Panc1 (cell line): ENCODE measurements at regions not wholly inside any gene's neighbourhood (a gene's known extent, or its start where the extent isn't known, plus 50 kb on each side); places are given as distances from the start of the nearest gene placed in this dataset.

Experiments used
- ATAC-seq: fragments of 200-7000 bp; cut with Tn5 transposase; 2 replicates; pipeline ENCODE4 v1.9.1; 2020; ENCODE audit warnings: mild to moderate bottlenecking, moderate library complexity
- BruUV-seq: library from RNA; stranded (reverse); fragments of 400-500 nt; replicated peaks from 2 replicates; lab custom pipeline; 2021; lab: Mats Ljungman, UMichigan
- CTCF ChIA-PET: fragments of 300-600 bp; sonication (Branson Sonifier 250); formaldehyde crosslinking; loops from one replicate; lab custom pipeline; 2022; ENCODE audit warnings: antibody characterized with exemption; lab: Charles Lee
- POLR2A ChIA-PET: fragments of 300-600 bp; sonication (Branson Sonifier 250); formaldehyde crosslinking; loops from one replicate; lab custom pipeline; 2022; ENCODE audit warnings: antibody characterized with exemption; lab: Charles Lee
- DNase-seq: peaks from one replicate; pipeline ENCODE4 v3.0.0-alpha.2; 2010; ENCODE audit warnings: low read depth, low spot score
- H3K27ac ChIP-seq: 2 replicates; pipeline ENCODE4 v1.5.1; 2011; ENCODE audit warnings: mild to moderate bottlenecking, low read length, inconsistent platforms
- H3K27me3 ChIP-seq: fragments of 200-500 bp; sonication (Bioruptor generic); 2 replicates; pipeline ENCODE4 v1.6.0; 2014; ENCODE audit warnings: low read length, inconsistent platforms; ENCODE audit not compliant: control insufficient read depth, insufficient read depth
- H3K36me3 ChIP-seq: fragments of 200-500 bp; sonication (Bioruptor generic); 2 replicates; pipeline ENCODE4 v1.5.1; 2014; ENCODE audit warnings: inconsistent platforms, mild to moderate bottlenecking, low read length, moderate library complexity; ENCODE audit not compliant: control insufficient read depth, insufficient read depth
- H3K4me1 ChIP-seq: 2 replicates; pipeline ENCODE4 v1.5.1; 2011; ENCODE audit warnings: inconsistent platforms, mild to moderate bottlenecking, low read length, moderate library complexity; ENCODE audit not compliant: control insufficient read depth, insufficient read depth
- H3K4me3 ChIP-seq, 2 experiments: 2 replicates each; pipeline ENCODE4 v1.5.1; 2011 to 2012; ENCODE audit warnings: low read depth in 2 of 2, low read length in 2 of 2, mild to moderate bottlenecking in 2 of 2, inconsistent platforms in 1 of 2, moderate library complexity in 1 of 2
- H3K9me3 ChIP-seq: fragments of 200-500 bp; sonication (Bioruptor generic); 2 replicates; pipeline ENCODE4 v1.5.1; 2014; ENCODE audit warnings: low read depth, mild to moderate bottlenecking, inconsistent platforms, low read length, moderate library complexity; ENCODE audit not compliant: control insufficient read depth, insufficient read depth
- CTCF ChIP-seq: fragments of 450-650 bp; IDR thresholded peaks from 2 replicates; pipeline ENCODE4 v1.5.1; 2017; ENCODE audit warnings: mild to moderate bottlenecking
- POLR2AphosphoS5 ChIP-seq: IDR thresholded peaks from 2 replicates; pipeline ENCODE4 v1.6.1; 2012; ENCODE audit warnings: mild to moderate bottlenecking, low read depth, low read length, moderate library complexity
- SIN3A ChIP-seq: IDR thresholded peaks from 2 replicates; pipeline ENCODE4 v1.6.1; 2012; ENCODE audit warnings: low read depth, mild to moderate bottlenecking, low read length, moderate library complexity, borderline replicate concordance; ENCODE audit not compliant: insufficient read depth
- TCF7L2 ChIP-seq: IDR thresholded peaks from 2 replicates; pipeline ENCODE4 v1.6.1; 2011; ENCODE audit warnings: mild to moderate bottlenecking, low read depth, low read length, inconsistent platforms
- in situ Hi-C: cut with HindIII; loops from 2 replicates; pipeline ENCODE4 v1.10.0; 2016; ENCODE audit warnings: low sequenced_read_pairs, low pct_unique_long_range_greater_than_20kb
- intact Hi-C: fragments of 100-400 bp; cut with micrococcal nuclease; formaldehyde crosslinking; loops from one replicate; pipeline ENCODE4 v1.10.0; 2022; ENCODE audit not compliant: unreplicated experiment
- TF ChIP-seq, protein P1 (sequence below), 2 experiments: IDR thresholded peaks; 2 replicates each; pipeline ENCODE4 v1.6.1; 2011 to 2012; ENCODE audit warnings: low read depth in 2 of 2, control low read depth in 1 of 2, low read length in 1 of 2, mild to moderate bottlenecking in 1 of 2, moderate library complexity in 1 of 2; ENCODE audit not compliant: insufficient read depth in 1 of 2

DNA sequence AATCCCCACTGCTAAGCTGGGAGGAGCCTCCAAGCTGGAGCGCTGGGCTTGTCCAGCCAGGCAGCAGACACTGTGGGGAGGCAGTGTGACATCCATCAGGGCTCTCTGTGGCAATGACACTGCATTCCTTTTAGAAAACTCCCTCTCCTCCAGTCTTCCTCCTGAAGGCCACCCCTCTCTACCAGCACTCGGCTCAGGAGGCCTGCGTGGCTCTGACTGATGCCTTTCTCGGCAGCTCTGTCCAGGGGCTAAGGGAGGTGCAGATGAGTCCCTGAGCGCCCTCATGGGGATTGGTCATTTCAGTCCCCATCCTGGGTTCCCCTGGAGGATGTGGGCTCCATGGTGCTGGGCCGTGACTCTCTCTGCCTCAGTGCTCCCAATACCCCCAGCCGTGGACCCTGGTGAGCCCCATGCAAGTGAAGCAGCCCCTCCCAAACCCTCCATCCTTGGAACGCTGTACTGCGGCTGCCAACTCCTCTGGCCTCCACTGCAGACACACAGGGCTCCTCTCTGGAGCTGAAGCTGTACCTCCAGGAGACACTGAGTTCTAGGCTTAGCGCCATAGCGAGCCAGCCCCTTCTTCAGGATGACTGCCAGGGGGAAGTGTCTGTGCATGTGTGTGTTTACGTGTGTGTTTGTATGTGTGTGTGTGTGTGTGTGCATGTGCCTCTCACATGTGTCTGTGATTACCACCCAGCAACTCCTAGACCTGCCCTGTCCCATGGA, 209.6 kb downstream of the ERMARD start:
- DNase-seq (no peak), ATAC-seq (no peak)
- Histone ChIP-seq H3K27ac (no peak overlapping the region), H3K9me3 (no peaks in the 10 kb centered on the region), H3K36me3 (no peaks in the 10 kb centered on the region), H3K4me3 (no peak overlapping the region), H3K4me1 (no peaks in the 10 kb centered on the region), H3K27me3 (no peaks in the 10 kb centered on the region)
- POLR2A ChIA-PET: no interaction called here
- intact Hi-C loops (no loop called here), in situ Hi-C loops (no loop called here)
- CTCF ChIA-PET: no interaction called here
- no TSS peak for BruUV-seq
- TF ChIP-seq POLR2AphosphoS5: no peak
- no peak for TF ChIP-seq TCF7L2
- TF ChIP-seq CTCF: no peak
- no peak for TF ChIP-seq SIN3A
- TF ChIP-seq, protein P1, sequence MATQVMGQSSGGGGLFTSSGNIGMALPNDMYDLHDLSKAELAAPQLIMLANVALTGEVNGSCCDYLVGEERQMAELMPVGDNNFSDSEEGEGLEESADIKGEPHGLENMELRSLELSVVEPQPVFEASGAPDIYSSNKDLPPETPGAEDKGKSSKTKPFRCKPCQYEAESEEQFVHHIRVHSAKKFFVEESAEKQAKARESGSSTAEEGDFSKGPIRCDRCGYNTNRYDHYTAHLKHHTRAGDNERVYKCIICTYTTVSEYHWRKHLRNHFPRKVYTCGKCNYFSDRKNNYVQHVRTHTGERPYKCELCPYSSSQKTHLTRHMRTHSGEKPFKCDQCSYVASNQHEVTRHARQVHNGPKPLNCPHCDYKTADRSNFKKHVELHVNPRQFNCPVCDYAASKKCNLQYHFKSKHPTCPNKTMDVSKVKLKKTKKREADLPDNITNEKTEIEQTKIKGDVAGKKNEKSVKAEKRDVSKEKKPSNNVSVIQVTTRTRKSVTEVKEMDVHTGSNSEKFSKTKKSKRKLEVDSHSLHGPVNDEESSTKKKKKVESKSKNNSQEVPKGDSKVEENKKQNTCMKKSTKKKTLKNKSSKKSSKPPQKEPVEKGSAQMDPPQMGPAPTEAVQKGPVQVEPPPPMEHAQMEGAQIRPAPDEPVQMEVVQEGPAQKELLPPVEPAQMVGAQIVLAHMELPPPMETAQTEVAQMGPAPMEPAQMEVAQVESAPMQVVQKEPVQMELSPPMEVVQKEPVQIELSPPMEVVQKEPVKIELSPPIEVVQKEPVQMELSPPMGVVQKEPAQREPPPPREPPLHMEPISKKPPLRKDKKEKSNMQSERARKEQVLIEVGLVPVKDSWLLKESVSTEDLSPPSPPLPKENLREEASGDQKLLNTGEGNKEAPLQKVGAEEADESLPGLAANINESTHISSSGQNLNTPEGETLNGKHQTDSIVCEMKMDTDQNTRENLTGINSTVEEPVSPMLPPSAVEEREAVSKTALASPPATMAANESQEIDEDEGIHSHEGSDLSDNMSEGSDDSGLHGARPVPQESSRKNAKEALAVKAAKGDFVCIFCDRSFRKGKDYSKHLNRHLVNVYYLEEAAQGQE (IDR thresholded peaks at IDR 0.05; ENCODE audit: insufficient read depth in 1 of 2, low read depth in 2 of 2, low read length in 1 of 2): no peak

- H3K36me3 ChIP-seq: no peaks in the 10 kb centered on the region
- H3K27ac ChIP-seq: no peak overlapping the region
- no TSS peak for BruUV-seq
- CTCF ChIA-PET: no interaction called here
- DNase-seq (no peak), ATAC-seq (no peak)
- POLR2A ChIA-PET: no interaction called here
- in situ Hi-C loops: no loop called here
- no peak for TF ChIP-seq TCF7L2
- TF ChIP-seq CTCF: no peak
- no peak for TF ChIP-seq POLR2AphosphoS5
- TF ChIP-seq, protein P1 (IDR thresholded peaks at IDR 0.05; ENCODE audit: insufficient read depth in 1 of 2, low read depth in 2 of 2, low read length in 1 of 2): no peak
- no peak for TF ChIP-seq SIN3A
- no peak overlapping the region for H3K4me3 ChIP-seq
- no peaks in the 10 kb centered on the region for H3K9me3 ChIP-seq
- intact Hi-C loops: no loop called here
- no peaks in the 10 kb centered on the region for H3K4me1 ChIP-seq
- no peaks in the 10 kb centered on the region for H3K27me3 ChIP-seq
These were observed 209.1 kb downstream of the ERMARD start for GRCh38 chr6:169960521-169960885.
